CD4-positive, alpha-beta T cell treated with Interleukin-1 beta for 1 hour (primary cell): ENCODE measurements at regions not wholly inside any gene's neighbourhood (a gene's known extent, or its start where the extent isn't known, plus 50 kb on each side); places are given as distances from the start of the nearest gene placed in this dataset.
"Not testable (repeated sequence)": the region's sequence is repeated elsewhere in the genome, so short reads cannot be mapped to it uniquely, and the experiment has no call there.

Source experiments
- DNase-seq, 2 donors: peaks; one replicate each; pipeline ENCODE4 v3.0.0-alpha.2; 2020 to 2022

DNA sequence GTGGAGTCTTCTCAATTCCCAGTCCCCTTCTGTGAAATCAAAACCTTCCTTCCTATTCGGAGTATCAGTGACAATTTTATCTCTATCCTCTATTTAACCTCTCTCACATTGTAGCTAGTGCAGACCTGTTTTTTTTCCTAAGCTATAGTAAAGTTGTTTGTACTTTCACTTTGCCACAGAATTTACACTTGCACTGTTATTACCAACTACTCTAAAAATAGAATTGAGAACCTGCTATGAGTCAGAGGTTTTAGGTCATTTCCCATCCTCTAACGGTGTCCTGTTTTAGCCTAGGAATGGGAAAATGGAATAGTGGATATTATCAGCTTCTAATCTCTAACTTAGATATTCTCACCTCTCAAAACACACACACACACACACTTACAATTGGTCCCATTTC lies 862.7 kb downstream of the NCAM2 start:
- no peak for DNase-seq

DNA sequence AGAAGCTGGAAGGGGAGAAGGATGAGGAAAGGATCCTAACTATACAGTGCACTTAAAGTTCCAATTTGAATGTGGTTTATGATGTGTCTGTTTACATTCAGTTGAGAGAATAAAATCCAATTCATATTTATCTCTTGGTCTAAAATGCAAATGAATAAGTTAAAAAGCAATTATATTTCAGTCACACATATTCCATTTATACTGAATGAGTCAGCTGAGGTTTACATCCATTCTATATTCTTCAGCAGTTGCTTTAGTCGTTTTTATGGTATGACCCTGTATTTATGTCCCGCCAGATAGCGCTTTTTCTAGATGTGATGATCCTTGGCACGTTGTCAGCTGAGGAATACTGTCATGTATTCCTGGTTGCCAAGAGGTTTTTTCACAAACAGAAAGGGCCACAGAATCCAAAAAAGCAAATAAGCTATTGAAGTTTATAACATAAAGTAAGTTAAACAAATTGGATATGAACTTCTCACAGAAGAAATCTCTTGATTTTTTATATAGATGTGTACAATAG lies 866.2 kb downstream of the NCAM2 start:
- no peak for DNase-seq

DNA sequence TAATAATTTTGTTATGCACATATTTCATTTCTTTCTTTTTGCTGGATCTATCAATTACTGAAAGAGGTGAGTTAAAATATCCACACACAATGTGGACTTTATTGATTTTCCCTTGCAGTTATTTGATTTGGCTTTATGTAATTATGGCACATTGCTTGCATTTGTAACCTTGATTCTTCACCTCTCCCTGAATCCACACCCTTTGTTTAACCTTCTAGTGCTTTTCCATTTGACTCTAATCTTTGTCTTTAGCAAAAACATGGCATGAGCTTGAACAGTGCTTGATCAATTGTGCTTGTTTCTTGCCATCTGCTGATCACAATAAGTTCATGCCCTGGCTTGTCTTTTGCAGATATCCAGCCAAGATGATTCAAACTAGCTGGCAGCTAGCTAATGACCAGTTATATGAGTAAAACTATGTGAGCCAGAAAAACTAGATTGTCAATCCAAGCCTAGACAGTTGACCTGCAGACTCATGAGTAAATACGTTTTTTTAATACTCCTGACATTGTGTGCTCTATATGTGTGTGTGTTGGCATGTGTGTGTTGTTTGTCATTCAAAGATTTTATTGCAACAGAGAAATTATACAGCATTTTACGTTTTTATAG lies 899.2 kb downstream of the NCAM2 start:
- no peak for DNase-seq

DNA sequence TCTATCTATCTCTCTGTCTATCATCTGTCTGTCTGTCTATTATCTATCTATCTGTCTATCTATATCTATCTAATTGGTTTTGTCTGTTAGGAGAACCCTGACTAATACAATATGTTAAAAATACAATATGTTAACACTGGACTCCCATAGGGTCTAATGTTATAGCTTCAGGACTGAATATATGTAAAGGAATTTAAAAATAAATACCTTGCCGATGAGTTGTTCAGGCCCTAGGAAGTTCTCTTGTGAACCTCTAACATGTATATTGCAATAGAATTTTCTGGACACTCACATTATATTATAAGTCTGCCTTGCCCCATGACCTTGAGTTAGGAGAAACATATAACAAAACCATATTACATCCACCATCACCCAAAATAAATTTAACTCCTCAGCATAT lies 900.6 kb downstream of the NCAM2 start:
- DNase-seq: no peak

DNA sequence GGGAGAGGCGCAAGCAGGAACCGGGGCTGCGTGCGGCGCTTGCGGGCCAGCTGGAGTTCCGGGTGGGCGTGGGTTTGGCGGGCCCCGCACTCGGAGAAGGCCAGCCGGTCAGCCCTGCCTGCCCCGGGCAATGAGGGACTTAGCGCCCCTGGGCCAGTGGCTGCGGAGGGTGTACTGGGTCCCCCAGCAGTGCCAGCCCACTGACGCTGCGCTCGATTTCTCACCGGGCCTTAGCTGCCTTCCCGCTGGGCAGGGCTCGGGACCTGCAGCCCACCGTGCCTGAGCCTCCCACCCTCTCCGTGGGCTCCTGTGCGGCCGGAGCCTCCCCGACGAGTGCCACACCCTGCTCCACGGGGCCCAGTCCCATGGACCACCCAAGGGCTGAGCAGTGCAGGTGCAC lies 904.2 kb downstream of the NCAM2 start:
- not testable (repeated sequence) for DNase-seq

DNA sequence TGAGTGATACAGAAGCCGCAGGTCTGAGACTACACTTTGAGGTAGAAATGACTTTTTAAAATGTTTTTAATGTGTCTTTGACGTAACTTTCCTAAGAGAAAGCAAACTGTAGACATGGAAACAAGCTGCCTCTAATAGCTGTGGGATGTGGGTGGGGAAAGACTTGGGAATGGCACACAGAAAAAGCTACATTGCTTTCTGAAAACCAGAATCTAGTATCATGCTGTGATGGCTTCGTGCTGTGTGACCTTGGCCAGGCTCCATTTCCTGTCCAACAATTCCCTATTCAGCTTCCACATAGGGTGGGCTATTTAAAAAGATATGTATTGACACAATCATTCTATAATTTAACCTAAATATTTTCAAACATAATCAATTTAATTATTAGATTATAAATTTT lies 909.1 kb downstream of the NCAM2 start:
- DNase-seq: no peak

DNA sequence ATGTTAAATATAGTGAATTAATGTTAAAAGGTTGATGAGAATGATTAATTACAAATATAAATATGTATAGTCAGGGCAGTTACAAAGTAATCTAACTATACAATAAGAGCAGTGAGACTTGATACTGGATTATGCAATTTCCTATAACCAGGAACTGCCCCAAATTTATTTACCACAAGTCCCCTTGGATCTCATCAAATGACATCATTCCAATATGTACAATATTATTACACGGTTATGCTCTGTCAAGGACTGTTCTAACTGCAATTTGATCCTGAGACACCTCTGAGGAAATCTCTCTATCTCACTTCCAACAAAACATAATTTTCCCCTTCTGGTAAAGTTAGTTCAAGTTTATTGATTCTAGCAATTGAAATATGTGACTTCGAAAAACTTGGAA lies 917.6 kb downstream of the NCAM2 start:
- no peak for DNase-seq

DNA sequence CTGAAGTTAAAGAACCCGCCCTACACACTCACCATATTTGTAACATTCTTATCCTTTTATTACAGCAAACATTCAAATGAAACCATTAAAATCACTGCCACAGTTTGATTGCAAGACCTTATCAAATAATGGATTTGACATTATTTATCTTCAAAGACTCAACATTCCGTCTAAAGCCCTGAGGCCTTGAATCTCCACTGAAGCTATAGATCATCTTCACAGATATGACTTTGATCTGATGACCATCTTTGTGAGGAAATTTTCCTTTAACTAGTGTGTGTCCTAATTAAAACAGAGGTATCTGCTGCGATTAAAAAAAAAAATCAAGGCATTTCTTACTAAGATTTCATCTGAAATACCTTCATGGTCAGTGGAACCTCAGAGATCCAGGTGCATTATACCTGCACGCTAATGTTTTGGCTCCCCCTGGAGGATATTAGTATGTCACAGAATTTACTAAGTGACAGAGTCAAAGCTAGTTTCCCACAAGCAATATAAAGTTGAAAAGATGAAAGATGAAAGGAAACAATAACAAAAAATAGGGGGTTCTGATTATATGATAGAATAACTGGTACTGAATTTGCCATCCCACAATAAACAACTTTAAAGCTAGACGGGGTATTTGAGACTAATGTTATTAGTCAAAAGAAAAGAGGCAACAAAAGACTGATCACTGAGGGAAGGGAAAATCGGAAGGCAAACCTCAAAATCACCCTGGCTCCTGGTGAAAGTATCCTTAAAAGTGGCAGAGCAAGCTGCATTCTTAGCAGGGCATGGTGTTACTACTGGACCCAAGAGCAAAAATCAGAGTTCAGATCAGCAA lies 923.4 kb downstream of the NCAM2 start:
- no peak for DNase-seq

DNA sequence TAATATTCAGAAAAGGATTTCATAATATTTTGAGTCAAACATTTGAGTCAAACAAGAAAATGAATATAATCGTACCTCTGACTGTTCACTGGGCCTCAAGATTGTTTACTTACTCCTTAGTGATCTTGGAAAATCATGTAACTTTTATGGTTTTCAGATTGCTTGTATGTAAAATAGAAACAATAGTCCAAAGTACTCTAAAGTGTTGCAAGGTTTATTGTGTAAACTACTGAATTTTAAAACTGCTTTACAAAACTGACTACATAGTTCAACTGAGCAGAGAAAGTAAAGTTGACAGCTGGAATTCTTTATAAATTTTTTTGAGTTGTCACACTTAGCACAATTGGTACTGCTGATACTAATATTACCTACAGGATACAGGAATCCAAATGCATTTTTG lies 931.0 kb downstream of the NCAM2 start:
- no peak for DNase-seq

DNA sequence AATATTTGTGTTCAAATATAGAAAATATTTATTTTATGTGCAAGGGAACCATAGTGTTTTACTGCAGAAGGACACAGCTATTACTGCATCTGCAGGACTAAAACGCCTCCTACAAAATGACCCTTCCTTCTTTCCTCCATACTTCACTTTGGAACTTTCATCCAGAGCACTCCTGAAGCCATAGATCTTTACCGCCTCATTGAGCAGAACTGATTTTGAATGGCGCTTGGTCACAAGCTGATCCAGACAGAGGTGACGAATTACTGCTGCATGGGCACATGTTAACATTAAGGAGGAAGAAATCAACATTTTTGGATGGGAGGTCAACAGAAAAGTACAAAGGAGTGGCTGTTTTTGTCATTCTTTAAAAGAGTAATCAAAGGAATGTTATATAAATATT lies 931.6 kb downstream of the NCAM2 start:
- DNase-seq: no peak

DNA sequence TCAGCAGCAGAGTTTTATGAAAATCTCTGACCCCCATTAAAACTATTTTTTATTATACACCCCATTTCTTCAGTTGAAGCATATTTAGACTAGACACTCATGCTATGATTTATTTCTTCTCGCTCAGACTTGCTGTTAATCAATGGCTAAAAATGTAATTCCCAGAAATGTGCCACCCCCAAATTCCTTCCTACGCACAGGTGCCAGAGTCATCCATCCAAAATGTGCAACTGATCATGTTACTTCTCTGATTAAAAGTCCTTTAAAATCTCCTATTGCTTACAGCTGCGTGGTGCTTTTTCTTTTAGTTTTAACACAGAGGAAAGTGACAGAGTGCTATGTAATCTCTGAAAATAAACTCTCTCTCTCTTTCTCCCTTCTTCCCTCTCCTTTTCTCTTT lies 954.4 kb downstream of the NCAM2 start:
- DNase-seq: no peak

DNA sequence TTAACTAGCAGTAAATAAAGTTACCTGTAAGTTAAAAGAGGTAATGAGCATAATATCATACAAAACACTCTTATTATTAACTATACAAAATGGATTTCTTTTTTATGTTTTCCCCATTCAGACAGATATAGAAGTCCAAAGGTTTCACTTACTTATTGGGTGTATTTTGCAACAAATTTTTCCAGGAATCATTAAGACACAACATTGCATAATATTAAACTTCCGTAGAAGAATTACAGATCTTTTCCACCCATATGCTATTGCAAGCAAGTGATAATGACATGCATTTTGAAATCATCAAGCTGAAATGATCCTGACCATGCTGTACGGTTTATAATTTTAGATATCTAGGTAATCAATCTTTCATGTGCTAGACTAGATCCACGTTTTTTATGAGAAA lies 957.0 kb downstream of the NCAM2 start:
- DNase-seq: no peak

DNA sequence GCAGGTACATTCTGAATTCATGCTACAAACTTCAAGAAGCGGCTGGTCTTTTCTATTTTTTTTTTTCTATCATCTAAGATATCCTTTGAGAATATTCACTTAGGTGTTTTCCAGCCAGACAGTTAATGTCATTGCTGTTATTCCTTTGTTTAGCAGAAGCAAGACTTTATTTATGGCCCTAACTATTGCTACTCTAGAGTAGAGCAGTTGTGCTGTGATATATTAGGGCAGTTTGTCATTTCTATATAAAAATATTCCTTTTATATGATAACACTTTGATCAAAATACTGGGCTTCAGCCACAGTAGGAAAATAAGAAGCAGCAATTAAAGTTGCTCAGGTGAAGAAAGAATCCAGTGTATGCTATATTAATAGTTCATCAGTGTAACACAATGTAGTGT lies 959.3 kb downstream of the NCAM2 start:
- DNase-seq: no peak

DNA sequence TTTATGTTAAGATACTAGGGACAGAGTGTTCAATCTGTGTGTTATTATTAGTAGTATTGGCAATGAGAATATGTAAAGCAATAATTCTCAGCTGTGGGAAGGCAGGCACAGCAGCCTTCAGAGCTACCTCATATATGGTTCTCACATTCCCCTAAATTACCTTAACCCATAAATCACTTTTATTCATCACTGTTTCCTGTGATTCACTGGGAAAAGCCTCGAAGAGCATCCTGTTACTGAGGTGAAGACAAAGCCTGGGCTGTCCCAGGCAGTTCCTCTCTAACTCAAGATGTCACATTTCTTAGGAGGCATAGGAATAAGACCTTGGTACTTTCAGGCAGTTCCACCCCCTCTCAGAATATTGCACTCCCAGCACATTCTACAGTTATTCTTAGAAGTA lies 965.7 kb downstream of the NCAM2 start:
- DNase-seq: no peak

DNA sequence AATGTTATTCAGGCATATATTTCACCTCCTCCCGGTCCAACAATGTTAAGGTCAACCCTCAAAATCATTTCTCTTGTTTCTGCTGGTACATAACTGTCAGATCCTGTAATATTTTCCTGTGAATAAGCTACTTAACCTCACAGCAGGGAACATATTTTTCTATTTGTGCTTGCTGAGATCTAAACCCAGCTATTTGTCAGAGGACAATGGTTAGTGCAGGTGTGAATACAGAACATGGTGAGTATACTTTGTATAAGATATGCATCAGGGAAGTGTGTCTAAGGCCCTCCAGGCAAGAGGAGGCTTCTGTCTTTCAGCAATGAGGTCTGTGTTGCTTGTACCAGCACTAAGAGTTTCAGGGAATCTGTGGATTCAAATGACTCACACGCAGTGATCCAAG lies 970.6 kb downstream of the NCAM2 start:
- DNase-seq: no peak

DNA sequence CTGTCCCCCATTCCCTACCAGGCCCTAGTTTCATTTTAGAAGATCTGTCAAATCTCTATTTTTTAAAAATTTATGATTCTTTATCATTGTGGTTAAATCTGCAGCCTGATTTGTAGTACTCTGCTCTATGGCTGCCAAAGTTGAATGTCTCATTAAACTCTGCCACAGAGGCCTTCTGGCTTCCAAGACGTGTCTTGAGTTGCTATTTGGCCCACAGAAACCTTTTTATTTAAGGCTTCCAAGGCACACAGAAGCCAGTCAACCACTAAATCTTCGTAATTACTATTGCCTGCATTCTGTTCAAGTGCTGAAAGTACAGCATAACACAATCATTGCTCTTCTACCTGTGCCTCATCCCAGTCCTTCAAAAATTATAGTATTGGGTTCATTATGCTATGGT lies 971.0 kb downstream of the NCAM2 start:
- no peak for DNase-seq

DNA sequence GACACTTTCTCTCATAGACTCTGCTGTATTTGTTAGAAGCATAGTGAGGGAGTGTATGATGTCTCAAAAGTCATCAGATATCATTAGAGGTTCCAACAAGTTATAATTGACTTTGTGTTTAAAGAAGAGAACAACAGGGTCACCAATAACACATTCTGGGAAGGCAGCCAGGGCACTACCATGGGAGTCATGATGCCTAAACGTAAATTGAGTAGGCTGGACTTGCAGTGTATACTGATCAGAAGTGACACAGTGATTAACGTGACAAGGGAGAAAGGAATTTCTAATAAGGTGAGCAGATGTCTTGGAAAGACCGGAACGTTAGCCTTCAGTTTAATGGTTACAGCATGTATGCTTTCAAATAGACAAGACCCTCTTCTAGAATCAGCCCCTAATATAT lies 973.2 kb downstream of the NCAM2 start:
- no peak for DNase-seq

DNA sequence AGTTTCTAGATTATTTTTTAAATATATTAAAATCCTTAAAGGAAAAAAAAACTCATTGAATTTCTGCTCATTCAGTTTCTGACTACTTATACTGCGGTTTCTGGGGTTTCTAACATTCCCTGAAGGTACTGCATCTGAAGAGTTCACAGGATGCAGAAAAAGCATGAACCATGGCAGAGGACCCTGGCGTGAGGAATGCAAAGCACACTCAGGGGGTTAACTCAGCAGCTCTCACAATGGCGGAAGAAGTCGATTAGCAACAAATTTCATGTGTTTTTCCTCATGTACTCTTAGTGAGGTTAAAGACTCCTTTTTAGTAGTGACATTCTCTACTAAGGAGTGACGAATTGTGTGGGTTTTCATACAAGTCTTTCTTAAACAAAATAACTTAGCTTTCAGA lies 975.6 kb downstream of the NCAM2 start:
- no peak for DNase-seq

DNA sequence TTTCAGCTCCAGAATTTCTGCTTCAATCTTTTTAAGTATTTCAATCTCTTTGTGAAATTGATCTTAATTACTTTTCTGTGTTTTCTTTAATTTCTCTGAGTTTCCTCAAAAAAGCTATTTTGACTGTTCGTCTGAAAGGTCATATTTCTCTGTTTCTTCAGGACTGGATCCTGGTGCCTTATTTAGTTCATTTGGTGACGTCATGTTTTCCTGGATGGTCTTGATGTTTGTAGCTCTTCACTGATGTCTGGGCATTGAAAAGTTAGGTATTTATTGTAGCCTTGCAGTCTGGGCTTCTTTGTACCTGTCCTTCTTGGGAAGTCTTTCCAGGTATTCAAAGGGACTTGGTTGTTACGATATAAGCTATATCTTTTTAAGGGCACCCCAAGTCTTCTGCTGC lies 998.7 kb downstream of the NCAM2 start:
- DNase-seq: no peak

DNA sequence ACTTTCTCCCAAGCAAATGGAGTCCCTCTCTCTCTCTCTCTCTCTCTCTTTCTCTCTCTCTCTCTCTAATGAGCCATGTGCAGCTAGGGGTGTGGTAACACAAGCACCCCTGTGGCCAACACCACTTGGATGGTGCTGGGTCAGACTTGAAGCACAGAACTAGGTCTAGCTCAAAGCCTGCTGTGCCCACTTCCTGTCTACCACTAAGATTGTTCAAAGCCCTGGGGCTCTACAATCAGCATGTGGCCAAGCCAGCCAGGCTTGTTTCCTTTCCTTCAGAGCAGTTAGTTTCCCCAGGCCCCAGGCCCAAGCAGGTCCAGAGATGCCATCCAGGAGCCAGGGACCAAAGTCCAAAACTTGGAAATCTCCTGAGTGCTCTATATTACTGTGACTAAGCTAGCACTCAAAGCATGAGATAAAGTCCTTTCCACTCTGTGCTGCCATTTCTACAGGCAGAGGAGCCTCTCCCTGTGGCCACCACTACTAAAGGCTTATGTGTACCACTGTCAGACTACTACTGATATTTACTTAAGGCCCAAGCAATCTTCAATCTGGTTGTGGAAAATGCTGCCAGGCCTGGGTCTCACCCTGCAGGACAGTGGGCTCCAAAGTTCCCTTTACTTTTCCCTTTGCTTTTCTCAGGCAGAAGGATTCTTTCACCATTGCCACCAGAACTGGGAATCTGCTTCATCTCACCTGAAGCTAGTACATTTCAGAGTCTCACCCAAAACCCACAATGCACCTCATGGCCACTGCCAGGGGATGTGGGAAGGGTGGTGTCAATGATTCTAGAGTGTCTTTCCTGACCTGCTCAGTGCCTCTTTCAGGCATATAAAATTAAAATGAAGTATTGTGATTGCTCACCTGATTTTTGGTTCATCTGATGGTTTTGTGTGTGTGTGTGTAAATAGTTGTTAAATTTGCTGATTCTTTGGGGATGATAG lies 999.5 kb downstream of the NCAM2 start:
- no peak for DNase-seq

DNA sequence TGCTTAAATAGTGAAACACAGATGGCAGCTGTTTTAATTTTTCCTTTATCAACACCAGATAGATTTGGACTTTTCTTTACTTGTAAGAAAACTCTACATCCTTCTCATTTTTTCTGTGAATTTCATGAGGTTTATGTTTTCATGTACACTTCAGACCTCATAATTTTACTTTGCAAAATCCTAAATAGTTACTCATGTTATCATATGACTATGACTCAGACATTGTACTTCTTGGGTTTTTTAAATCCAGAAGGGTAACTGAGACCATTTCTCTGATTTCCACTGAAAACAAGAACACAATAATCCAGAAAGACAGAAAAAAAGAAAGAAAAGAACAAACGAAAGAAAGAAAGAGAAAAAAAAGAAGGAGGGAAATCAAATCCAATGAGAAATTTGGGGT lies 1021.6 kb downstream of the NCAM2 start:
- no peak for DNase-seq

DNA sequence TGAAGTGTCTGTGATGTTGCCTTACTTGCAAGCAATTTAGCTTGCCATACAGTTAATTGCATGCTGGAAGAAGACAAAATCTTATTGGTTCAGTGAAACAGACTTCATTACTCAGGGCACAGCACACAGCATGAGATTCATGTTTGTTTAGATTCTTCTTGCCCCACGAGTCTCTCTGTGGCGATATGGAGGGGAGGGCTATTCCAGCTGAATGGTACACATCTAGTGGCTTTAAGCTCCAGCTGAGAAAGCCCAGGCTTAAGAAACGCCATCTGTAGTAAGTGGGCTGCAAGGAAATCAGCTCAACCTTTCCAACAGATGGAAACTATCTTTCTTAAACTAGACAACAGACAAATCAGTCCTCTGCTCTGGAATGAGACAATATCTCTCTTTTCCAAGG lies 1022.0 kb downstream of the NCAM2 start:
- DNase-seq: no peak

DNA sequence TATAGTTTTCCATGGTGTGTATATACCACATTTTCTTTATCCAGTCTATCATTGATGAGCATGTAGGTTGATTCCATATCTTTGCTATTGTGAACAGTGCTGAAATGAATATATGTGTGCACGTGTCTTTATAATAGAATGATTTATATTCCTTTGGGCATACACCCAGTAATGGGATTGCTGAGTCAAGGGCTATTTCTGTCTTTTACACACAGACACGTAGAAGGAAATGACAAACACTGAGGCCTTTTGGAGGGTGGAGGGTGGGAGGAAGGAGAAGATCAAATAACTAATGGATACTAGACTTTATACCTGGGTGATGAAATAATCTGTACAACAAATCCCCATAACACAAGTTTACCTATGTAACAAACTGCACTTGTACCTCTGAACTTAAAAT lies 1025.7 kb downstream of the NCAM2 start:
- not testable (repeated sequence) for DNase-seq

DNA sequence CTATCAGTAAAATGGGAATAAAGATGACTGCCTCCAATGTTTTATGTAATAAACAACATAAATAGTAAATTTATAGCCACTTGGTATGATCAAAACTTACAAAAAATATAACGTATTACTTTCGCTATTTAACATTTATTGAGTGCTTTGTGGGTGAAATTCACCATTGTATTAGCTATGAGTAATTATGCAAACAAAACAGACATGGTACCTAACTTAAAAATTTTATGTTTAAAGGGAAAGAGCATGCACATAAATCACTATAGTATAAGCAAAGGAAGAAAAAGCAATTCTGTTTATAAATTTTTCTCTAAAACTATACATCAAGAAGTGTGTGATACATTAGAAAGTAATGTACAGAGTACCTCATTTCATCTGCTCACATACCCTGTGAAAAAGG lies 1046.2 kb downstream of the NCAM2 start:
- no peak for DNase-seq
